ENCODE measurements at regions not wholly inside any gene's neighbourhood (a gene's known extent, or its start where the extent isn't known, plus 50 kb on each side); places are given as distances from the start of the nearest gene placed in this dataset.

GRCh38 chr14:42113358-42114069 lies 506.8 kb downstream of the LRFN5 start:
- Histone ChIP-seq H3K4me3 (replicated peaks in 1 of 3; ENCODE audit: insufficient read depth in 1 of 3, low read depth in 1 of 3, low read length in 3 of 3) (no peak overlapping the region), H3K79me2 (ENCODE audit: control insufficient read depth, insufficient read depth, low read length) (no peaks in the 10 kb centered on the region), H4K20me1 (replicated peaks; ENCODE audit: control insufficient read depth, extremely low read depth, insufficient read depth, low read length) (no peaks in the 10 kb centered on the region), H3K9me3 (replicated peaks; ENCODE audit: control insufficient read depth, insufficient read depth, low read length) (no peaks in the 10 kb centered on the region), H3K27ac (ENCODE audit: insufficient read depth, low read depth, low read length) (no peak overlapping the region), H3K4me1 (ENCODE audit: control insufficient read depth, extremely low read depth, insufficient read depth, low read length) (no peaks in the 10 kb centered on the region), H3K27me3 (ENCODE audit: control insufficient read depth in 2 of 2, insufficient read depth in 2 of 2, low read length in 2 of 2) (no peaks in the 10 kb centered on the region), H2AFZ (ENCODE audit: low read depth, low read length) (no peak overlapping the region), H3K9me1 (replicated peaks; ENCODE audit: control insufficient read depth, extremely low read depth, insufficient read depth, low read length) (no peaks in the 10 kb centered on the region), H3K36me3 (ENCODE audit: control insufficient read depth in 2 of 2, extremely low read depth in 1 of 2, insufficient read depth in 2 of 2, low read length in 2 of 2) (no peaks in the 10 kb centered on the region), H3K4me2 (ENCODE audit: insufficient read depth, low read length) (no peak overlapping the region), H3K9ac (replicated peaks; ENCODE audit: extremely low read depth, insufficient read depth, low read length) (no peak overlapping the region)
- ChIA-PET CTCF (no interaction called here), POLR2A (no interaction called here)
- intact Hi-C loops (cut with micrococcal nuclease) (no loop called here), dilution Hi-C loops (cut with MboI; ENCODE audit: extremely low pct_ligation_motif_present, low sequenced_read_pairs) (no loop called here)
- DNase-seq (ENCODE audit: low read depth, low spot score) = no peak
- FAIRE-seq = no peak
- TF ChIP-seq POLR2A (IDR thresholded peaks at IDR 0.05; ENCODE audit: low read depth, low read length) (no peak), GATA2 (IDR thresholded peaks at IDR 0.05; ENCODE audit: insufficient read depth, insufficient read length, low read depth, low read length) (no peak), MAX (IDR thresholded peaks at IDR 0.05; ENCODE audit: insufficient read depth, insufficient read length) (no peak), JUN (IDR thresholded peaks at IDR 0.05; ENCODE audit: borderline replicate concordance, insufficient read depth, insufficient read length, low read depth) (no peak), EZH2 (IDR thresholded peaks at IDR 0.05; ENCODE audit: borderline replicate concordance, low read depth, low read length, severe bottlenecking) (no peak), CTCF (IDR thresholded peaks at IDR 0.05; ENCODE audit: extremely low read depth in 1 of 2, insufficient read depth in 1 of 2, low read depth in 1 of 2, low read length in 2 of 2) (no peak), FOS (IDR thresholded peaks at IDR 0.05; ENCODE audit: borderline replicate concordance, insufficient read depth, low read length) (no peak), POLR2AphosphoS5 (IDR thresholded peaks at IDR 0.05; ENCODE audit: insufficient read depth, low read depth, low read length) (no peak), MYC (IDR thresholded peaks at IDR 0.05; ENCODE audit: low read depth, low read length) (no peak)
- no TSS peak for BruUV-seq (replicated peaks)

Measured in endothelial cell of umbilical vein (primary cell).